ENCODE measurements at regions not wholly inside any gene's neighbourhood (a gene's known extent, or its start where the extent isn't known, plus 50 kb on each side); places are given as distances from the start of the nearest gene placed in this dataset.
"Not testable (repeated sequence)": the region's sequence is repeated elsewhere in the genome, so short reads cannot be mapped to it uniquely, and the experiment has no call there.

GRCh38 chr2:13650586-13651180, 933.9 kb downstream of the TRIB2 start:
- no peak for DNase-seq

DNA sequence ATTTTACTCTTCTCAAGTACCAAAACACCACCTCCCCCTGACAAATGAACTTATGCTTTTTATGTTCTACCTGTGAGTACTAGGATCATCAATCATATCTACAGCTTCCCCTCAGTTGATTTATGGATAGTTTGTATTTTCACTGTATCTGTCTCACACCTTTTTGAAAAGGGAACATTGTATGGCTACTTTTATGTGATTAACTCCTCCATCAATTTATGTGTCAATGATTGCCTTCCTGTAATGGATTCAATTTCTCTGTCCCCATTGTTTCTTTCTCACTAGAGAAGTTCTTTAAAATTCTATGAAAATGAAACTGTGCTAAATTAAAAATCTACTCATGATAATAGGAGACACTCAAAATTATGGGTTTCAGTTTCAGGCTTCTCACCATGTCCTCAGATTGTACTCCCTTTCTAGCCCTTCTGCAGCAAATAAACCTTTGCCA, 935.0 kb downstream of the TRIB2 start:
- DNase-seq = no peak

GRCh38 chr2:13652531-13653313, 936.0 kb downstream of the TRIB2 start:
- no peak for DNase-seq

DNA sequence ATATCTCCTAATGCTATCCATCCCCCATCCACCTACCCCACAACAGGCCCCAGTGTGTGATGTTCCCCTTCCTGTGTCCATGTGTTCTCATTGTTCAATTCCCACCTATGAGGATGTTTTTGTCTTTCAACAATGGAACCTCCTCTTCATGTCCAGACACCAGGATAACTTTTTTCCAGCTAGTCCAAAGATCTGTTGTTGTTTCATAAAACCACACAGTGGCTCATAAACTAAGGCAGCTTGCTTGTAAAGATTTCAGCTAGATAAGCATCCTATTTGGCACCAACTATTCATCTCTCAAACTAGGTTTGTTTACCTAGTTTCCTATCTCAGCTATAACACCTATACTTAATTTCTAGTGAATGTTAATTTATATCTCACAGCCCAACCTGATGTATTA, 937.7 kb downstream of the TRIB2 start:
- no peak for DNase-seq

DNA sequence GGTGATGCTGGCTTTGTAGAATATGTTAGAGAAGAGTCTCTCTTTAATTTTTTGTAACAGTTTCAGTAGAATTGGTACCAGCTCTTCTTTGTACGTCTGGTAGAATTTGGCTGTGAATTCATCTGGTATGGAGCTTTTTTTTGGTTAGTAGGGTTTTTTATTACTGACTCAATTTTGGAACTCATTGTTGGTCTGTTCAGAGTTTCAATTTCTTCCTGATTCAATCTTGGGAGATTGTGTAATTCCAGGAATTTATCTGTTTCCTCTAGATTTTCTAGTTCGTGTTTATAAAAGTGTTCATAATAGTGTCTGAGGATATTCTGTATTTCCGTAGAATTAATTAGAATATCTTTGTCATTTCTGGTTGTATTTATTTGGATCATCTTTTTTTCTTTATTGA, 943.5 kb downstream of the TRIB2 start:
- DNase-seq = no peak

GRCh38 chr2:13662055-13662454, 945.3 kb downstream of the TRIB2 start:
- no peak for DNase-seq

DNA sequence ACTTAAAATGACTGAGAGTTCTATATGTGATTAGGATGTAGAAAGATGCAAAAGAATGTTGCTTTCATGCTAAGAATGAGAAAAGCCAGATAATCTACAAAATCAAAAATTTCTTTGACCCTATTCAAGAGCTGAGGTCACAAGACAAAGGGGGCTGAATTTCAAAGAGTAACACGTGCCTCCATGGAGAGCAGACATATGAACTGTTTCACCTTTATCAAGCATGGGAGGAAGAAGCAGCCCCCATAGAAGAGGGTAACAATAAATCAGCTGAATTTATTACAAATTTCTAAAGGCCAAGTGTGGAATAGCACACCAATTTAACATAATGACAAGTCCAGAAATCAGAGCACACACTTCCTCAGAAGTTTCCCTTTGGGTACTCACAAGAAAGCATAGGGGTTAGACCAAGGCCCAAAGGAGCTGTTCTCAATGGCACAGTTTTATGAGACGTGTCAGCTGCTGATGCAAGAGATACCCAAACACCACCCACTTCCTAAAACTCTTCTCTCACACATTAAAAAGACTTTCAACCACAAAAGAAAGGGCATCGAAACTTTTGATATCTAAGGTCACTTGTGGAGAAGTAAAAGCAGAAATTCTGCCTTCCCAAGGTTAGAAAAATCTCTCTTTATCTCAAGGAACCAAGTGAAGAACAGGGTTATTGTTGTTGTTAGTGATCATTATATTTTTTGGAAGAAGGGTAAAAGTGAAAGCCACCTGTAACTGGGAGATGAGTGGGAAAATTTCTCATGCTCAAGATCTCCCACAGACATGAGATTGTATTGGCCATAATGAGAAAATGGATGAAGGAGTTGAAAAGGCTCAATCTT, 950.1 kb downstream of the TRIB2 start:
- no peak for DNase-seq

DNA sequence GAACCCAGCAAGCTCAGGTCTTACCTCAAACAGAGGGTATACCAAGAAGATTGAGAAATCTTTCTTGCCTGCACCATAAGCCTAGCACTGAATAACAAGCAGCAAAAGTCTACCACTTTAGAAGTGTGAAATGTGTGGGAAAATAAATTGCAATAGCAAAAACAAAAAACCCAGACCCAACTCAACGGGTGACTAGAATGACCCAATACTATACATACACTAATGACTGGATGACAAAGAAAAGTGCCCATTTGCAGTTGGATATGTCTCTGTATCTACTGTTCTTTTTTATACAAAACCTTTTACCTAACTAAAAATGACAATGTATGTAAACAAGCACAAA, 950.6 kb downstream of the TRIB2 start:
- DNase-seq = no peak

DNA sequence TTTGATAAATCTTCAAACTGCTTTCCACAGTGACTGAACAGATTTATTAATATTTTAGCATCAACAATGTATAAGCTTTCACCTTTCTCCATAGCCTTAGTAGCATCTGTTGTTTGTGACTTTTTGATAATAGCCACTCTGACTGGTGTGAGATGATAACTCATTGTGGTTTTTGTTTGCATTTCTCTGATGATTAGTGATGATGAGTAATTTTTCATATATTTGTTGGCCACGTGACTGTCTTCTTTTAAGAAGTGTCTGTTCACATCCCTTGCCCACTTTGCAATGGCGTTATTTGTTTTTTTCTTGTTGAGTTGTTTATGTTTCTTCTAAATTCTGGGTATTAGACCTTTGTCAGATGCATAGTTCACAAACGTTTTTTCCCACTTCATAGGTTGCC, 952.9 kb downstream of the TRIB2 start:
- no peak for DNase-seq

- not testable (repeated sequence) for DNase-seq
These were observed 957.1 kb downstream of the TRIB2 start for GRCh38 chr2:13673821-13674220.

- DNase-seq = no peak
These were observed 956.2 kb upstream of the LRATD1 start for GRCh38 chr2:13676269-13676668.

GRCh38 chr2:13681936-13682335, 950.6 kb upstream of the LRATD1 start:
- no peak for DNase-seq

DNA sequence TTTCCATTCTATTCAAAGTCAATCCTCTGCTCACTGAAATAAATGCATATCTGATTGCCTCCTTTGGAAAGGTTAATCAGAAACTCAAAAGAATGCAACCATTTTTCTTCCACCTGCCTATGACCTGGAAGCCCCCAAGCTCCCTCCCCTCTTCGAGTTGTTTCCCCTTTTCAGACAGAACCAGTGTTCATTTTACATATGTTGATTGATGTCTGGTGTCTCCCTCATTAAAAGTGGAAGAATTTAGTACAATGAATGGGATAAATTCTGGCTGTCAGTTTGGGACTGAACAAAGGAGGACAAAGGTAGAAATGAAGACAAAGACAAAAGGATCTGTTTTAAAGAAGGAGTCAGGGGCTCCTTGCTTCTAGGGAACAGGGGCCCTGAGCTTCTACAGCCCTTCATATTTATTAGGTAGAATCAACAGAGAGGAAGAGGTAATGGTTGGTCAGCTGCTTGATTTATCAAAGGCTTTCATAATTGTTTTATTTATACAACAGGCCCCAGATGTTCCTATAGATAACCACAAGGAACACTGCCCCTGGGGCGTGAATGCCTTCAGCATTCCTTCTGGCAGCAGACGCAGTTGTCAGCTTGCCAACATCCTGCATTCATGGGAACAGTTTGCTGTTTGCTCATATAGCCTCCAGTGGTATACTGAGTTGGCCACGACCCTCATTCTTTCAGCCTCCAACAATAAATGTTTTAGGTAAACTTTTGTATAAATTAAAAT, 949.8 kb upstream of the LRATD1 start:
- DNase-seq = no peak

DNA sequence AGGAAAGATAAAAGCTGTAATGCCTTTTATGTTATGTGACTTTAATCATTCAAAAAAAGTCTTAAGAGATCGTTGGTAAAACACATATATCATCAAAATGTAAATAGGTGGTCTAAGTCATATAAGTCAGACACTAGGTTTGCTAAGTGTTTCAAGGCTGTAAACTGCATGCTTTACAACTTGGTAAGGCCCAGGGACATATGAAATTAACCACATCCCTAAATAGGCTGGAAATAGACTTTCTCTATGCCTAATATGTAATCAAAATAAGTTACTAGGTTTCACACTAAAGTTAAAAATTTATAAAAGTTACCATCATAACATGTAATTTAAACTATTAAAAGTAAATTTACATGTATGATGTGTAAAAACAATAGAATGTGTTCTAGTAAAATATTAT, 946.3 kb upstream of the LRATD1 start:
- DNase-seq = no peak

- DNase-seq = no peak
These were observed 937.8 kb upstream of the LRATD1 start for GRCh38 chr2:13694673-13695072.

GRCh38 chr2:13696601-13697000, 935.9 kb upstream of the LRATD1 start:
- DNase-seq = no peak

- DNase-seq = no peak
These were observed 933.7 kb upstream of the LRATD1 start for GRCh38 chr2:13698847-13699246.

- DNase-seq = not testable (repeated sequence)
These were observed 932.6 kb upstream of the LRATD1 start for GRCh38 chr2:13699939-13700338.

- no peak for DNase-seq
These were observed 921.4 kb upstream of the LRATD1 start for GRCh38 chr2:13711154-13711553.

DNA sequence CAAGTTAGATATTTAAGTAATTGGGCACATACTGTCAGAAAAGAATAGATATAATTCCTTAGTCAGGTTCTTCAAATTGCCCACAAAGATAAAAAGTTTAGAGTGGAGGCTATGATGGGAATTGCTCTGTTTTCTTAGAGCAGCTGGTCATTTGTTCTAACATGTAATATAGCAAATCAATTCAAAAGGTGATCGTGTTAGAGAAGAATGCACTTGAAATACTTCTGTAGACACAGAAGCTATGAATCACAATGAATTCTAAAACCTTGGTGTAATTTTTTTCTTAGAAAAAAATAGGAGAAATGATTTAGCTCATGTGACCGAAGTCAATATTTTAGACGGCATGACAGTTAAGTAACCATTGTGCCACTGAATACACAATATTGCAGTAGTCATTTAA, 918.1 kb upstream of the LRATD1 start:
- DNase-seq = no peak

DNA sequence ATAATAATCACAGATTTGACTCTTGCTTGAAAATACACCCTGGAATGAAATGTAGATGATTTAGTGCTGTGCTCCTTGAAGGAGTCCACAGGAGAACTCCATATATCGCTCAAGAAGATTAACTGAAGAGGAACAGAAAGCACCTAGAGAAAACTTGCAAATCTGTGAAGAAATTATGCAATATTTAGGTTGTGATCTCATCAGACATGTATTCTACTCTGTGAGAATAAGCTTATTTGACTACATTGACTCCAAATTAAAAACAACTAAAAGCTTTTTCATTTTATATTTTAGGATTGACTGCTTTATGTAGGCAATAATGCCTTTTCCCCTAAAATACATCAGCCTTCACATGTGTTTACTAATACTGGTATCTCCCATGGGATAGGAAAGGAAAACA, 906.6 kb upstream of the LRATD1 start:
- DNase-seq = no peak

GRCh38 chr2:13745330-13745729, 887.2 kb upstream of the LRATD1 start:
- no peak for DNase-seq

DNA sequence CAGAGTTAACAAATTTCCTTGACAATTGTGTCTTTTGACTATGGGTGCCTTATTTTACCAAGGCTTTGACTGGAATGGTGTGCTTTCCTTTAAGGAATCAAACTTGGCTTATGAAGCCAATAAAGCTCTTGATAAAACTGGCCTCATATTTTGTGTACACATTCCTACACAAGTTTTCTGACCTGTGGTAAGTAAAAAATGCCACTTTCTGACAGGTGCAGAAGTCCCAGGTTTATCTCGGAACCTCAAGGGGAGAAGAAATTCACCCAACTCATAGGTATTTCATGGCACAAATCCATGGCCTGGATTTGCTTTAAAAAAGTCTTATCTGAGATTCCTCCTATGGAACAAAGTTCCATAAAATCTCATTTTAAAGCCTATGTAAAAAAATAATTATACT, 880.6 kb upstream of the LRATD1 start:
- no peak for DNase-seq

All from suppressor macrophage treated with lipopolysaccharide for 1 hour (primary cell).